Common myeloid progenitor, CD34-positive (primary cell): ENCODE measurements at regions not wholly inside any gene's neighbourhood (a gene's known extent, or its start where the extent isn't known, plus 50 kb on each side); places are given as distances from the start of the nearest gene placed in this dataset.

Source experiments
- CTCF ChIA-PET: fragments of 350-600 bp; sonication (Branson Sonifier 250); formaldehyde crosslinking; loops from one replicate; lab custom pipeline; 2021; ENCODE audit warnings: antibody characterized with exemption; lab: Charles Lee
- POLR2A ChIA-PET: fragments of 350-600 bp; sonication (Branson Sonifier 250); formaldehyde crosslinking; loops from one replicate; lab custom pipeline; 2021; ENCODE audit warnings: antibody characterized with exemption; lab: Charles Lee
- DNase-seq, 3 donors: peaks; one replicate each; pipeline versions ENCODE4 v3.0.0 to v3.0.0-alpha.2; 2013
- H3K27ac ChIP-seq, 2 experiments: 1 replicate in 1 of 2; 2 replicates in 1 of 2; pipeline ENCODE4 v1.7.0; 2013; ENCODE audit warnings: inconsistent platforms in 2 of 2, low read length in 2 of 2, mild to moderate bottlenecking in 2 of 2, low read depth in 1 of 2, moderate library complexity in 1 of 2; ENCODE audit not compliant: severe bottlenecking in 2 of 2, insufficient read depth in 1 of 2, poor library complexity in 1 of 2
- H3K27me3 ChIP-seq, 5 experiments: replicated peaks in 2 of 5; 1 replicate in 3 of 5; 2 replicates in 2 of 5; pipeline versions ENCODE4 v1.6.1 to v1.7.0; 2013; ENCODE audit warnings: low read length in 4 of 5, mild to moderate bottlenecking in 2 of 5, moderate library complexity in 2 of 5, inconsistent platforms in 1 of 5; ENCODE audit not compliant: insufficient read depth in 5 of 5, control insufficient read depth in 4 of 5
- H3K36me3 ChIP-seq, 4 experiments: 1 replicate in 2 of 4; 2 replicates in 2 of 4; pipeline versions ENCODE4 v1.6.1 to v1.7.0; 2013; ENCODE audit warnings: low read length in 3 of 4, control low read depth in 1 of 4, mild to moderate bottlenecking in 1 of 4; ENCODE audit not compliant: control insufficient read depth in 4 of 4, insufficient read depth in 4 of 4
- H3K4me1 ChIP-seq, 4 experiments: 1 replicate in 3 of 4; 2 replicates in 1 of 4; pipeline versions ENCODE4 v1.6.1 to v1.7.1; 2013; ENCODE audit warnings: low read length in 3 of 4, mild to moderate bottlenecking in 3 of 4, control low read depth in 1 of 4, inconsistent platforms in 1 of 4, moderate library complexity in 1 of 4; ENCODE audit not compliant: control insufficient read depth in 4 of 4, insufficient read depth in 4 of 4; ENCODE audit errors: control extremely low read depth in 1 of 4
- H3K4me3 ChIP-seq, 7 experiments: 1 replicate in 4 of 7; 2 replicates in 3 of 7; pipeline versions ENCODE4 v1.5.1 to v1.7.0; 2013; ENCODE audit warnings: mild to moderate bottlenecking in 7 of 7, low read length in 6 of 7, moderate library complexity in 6 of 7, inconsistent platforms in 2 of 7, low read depth in 2 of 7, control low read depth in 1 of 7; ENCODE audit not compliant: insufficient read depth in 4 of 7, control insufficient read depth in 1 of 7; ENCODE audit errors: extremely low read depth in 1 of 7
- H3K9me3 ChIP-seq, 5 experiments: 1 replicate in 4 of 5; 2 replicates in 1 of 5; pipeline versions ENCODE4 v1.6.1 to v1.7.1; 2013; ENCODE audit warnings: low read length in 4 of 5, mild to moderate bottlenecking in 2 of 5, inconsistent platforms in 1 of 5, low read depth in 1 of 5, moderate library complexity in 1 of 5; ENCODE audit not compliant: control insufficient read depth in 4 of 5, insufficient read depth in 2 of 5; ENCODE audit errors: control extremely low read depth in 1 of 5
- WGBS: methylation state at CpG from one replicate; pipeline ENCODE4 v1.1.5; 2013; ENCODE audit not compliant: insufficient coverage; 5-methylcytosine and 5-hydroxymethylcytosine counted together

- 66% methylated on average over 4 of the region's 6 CpGs for WGBS
- POLR2A ChIA-PET: no interaction called here
Observed at GRCh38 chr10:121002586-121003205, 151.5 kb downstream of the WDR11 start.

GRCh38 chr10:121005948-121006587 lies 154.9 kb downstream of the WDR11 start:
- Histone ChIP-seq H3K27me3 (no peaks in the 10 kb centered on the region), H3K4me1 (no peaks in the 10 kb centered on the region), H3K9me3 (peaks cover 4 to 40% (median 10%) of the 10 kb centered on the region in 5 experiments), H3K4me3 (no peak overlapping the region), H3K36me3 (no peaks in the 10 kb centered on the region), H3K27ac (no peak overlapping the region)
- WGBS: 100% methylated on average over 3 of the region's 5 CpGs
- ChIA-PET POLR2A (no interaction called here), CTCF (no interaction called here)
- DNase-seq: peak in 2 of 3 donors; percentile 3 to 9

More at GRCh38 chr10:121002586-121003205, 151.5 kb downstream of the WDR11 start:
- DNase-seq: no peak
- Histone ChIP-seq H3K27me3 (peaks cover 0 to 5% (median 0%) of the 10 kb centered on the region in 5 experiments), H3K27ac (no peak overlapping the region), H3K9me3 (peaks cover 4 to 35% (median 6%) of the 10 kb centered on the region in 5 experiments), H3K36me3 (no peaks in the 10 kb centered on the region), H3K4me3 (no peak overlapping the region), H3K4me1 (no peaks in the 10 kb centered on the region)
- CTCF ChIA-PET: no interaction called here

GRCh38 chr10:121007264-121007663 lies 156.1 kb downstream of the WDR11 start:
- no peaks in the 10 kb centered on the region for H3K27me3 ChIP-seq
- POLR2A ChIA-PET: no interaction called here
- DNase-seq: no peak
- CTCF ChIA-PET: no interaction called here
- no peak overlapping the region for H3K4me3 ChIP-seq
- peaks cover 4 to 43% (median 12%) of the 10 kb centered on the region in 5 experiments for H3K9me3 ChIP-seq
- no peaks in the 10 kb centered on the region for H3K4me1 ChIP-seq
- WGBS: 92% methylated on average over 2 of the region's 2 CpGs
- no peak overlapping the region for H3K27ac ChIP-seq
- H3K36me3 ChIP-seq: no peaks in the 10 kb centered on the region

- no peaks in the 10 kb centered on the region for H3K36me3 ChIP-seq
- no peak for DNase-seq
- POLR2A ChIA-PET: no interaction called here
- no peak overlapping the region for H3K4me3 ChIP-seq
- CTCF ChIA-PET: no interaction called here
- no CpG with 5 or more reads among the region's 3 CpGs for WGBS
- peaks cover 0 to 12% (median 2%) of the 10 kb centered on the region in 5 experiments for H3K9me3 ChIP-seq
- no peaks in the 10 kb centered on the region for H3K4me1 ChIP-seq
- peaks cover 0 to 1% (median 0%) of the 10 kb centered on the region in 5 experiments for H3K27me3 ChIP-seq
- no peak overlapping the region for H3K27ac ChIP-seq
Observed at GRCh38 chr10:121015916-121016315, 164.8 kb downstream of the WDR11 start.

- H3K4me3 ChIP-seq: no peak overlapping the region
- H3K27ac ChIP-seq: no peak overlapping the region
- no peak for DNase-seq
- no peaks in the 10 kb centered on the region for H3K9me3 ChIP-seq
- no peaks in the 10 kb centered on the region for H3K4me1 ChIP-seq
- ChIA-PET CTCF (no interaction called here), POLR2A (no interaction called here)
- 91% methylated on average over 8 of the region's 8 CpGs for WGBS
- H3K36me3 ChIP-seq: no peaks in the 10 kb centered on the region
- peaks cover 0 to 15% (median 0%) of the 10 kb centered on the region in 5 experiments for H3K27me3 ChIP-seq
Observed at GRCh38 chr10:121024905-121025584, 173.9 kb downstream of the WDR11 start.

GRCh38 chr10:121025731-121026130 lies 174.6 kb downstream of the WDR11 start:
- Histone ChIP-seq H3K27me3 (peaks cover 0 to 16% (median 0%) of the 10 kb centered on the region in 5 experiments), H3K9me3 (no peaks in the 10 kb centered on the region), H3K27ac (no peak overlapping the region), H3K4me3 (no peak overlapping the region), H3K4me1 (no peaks in the 10 kb centered on the region), H3K36me3 (no peaks in the 10 kb centered on the region)
- ChIA-PET CTCF (no interaction called here), POLR2A (no interaction called here)
- WGBS: 100% methylated on average over 2 of the region's 3 CpGs
- DNase-seq: no peak

GRCh38 chr10:121027371-121027770 lies 176.2 kb downstream of the WDR11 start:
- DNase-seq: no peak
- Histone ChIP-seq H3K27ac (no peak overlapping the region), H3K4me1 (no peaks in the 10 kb centered on the region), H3K27me3 (peaks cover 0 to 16% (median 0%) of the 10 kb centered on the region in 5 experiments), H3K4me3 (no peak overlapping the region), H3K36me3 (no peaks in the 10 kb centered on the region), H3K9me3 (no peaks in the 10 kb centered on the region)
- ChIA-PET CTCF (interaction anchor here (1.7 kb wide), 1 partner anchor 9 kb away, joined by 3 read pairs; no protein-coding TSS in a partner anchor), POLR2A (no interaction called here)
- WGBS: 93% methylated on average over 4 of the region's 4 CpGs
